HG03342 (cell line): ENCODE measurements at regions not wholly inside any gene's neighbourhood (a gene's known extent, or its start where the extent isn't known, plus 50 kb on each side); places are given as distances from the start of the nearest gene placed in this dataset.
A peak's percentile ranks its signal among the peaks of the same experiment; 100 is the strongest.

Experiments
- ATAC-seq: cut with Tn5 transposase; IDR thresholded peaks from one replicate; pipeline ENCODE4 v1.9.1; 2021; ENCODE audit warnings: mild to moderate bottlenecking, moderate library complexity; ENCODE audit not compliant: unreplicated experiment

- ATAC-seq = peak; percentile 36
Measured at GRCh38 chr3:22565393-22565792, 637.7 kb upstream of the UBE2E2 start.

- no peak for ATAC-seq
Measured at GRCh38 chr3:22568285-22568684, 634.8 kb upstream of the UBE2E2 start.

GRCh38 chr3:22569570-22569969 lies 633.6 kb upstream of the UBE2E2 start:
- ATAC-seq = no peak

- no peak for ATAC-seq
Measured at GRCh38 chr3:22581007-22581406, 622.1 kb upstream of the UBE2E2 start.

- ATAC-seq = no peak
Measured at GRCh38 chr3:22582266-22582665, 620.9 kb upstream of the UBE2E2 start.

- ATAC-seq = no peak
Measured at GRCh38 chr3:22585504-22585903, 617.6 kb upstream of the UBE2E2 start.

- no peak for ATAC-seq
Measured at GRCh38 chr3:22585911-22586310, 617.2 kb upstream of the UBE2E2 start.

GRCh38 chr3:22587446-22587845 lies 615.7 kb upstream of the UBE2E2 start:
- no peak for ATAC-seq

GRCh38 chr3:22593638-22594037 lies 609.5 kb upstream of the UBE2E2 start:
- no peak for ATAC-seq

- no peak for ATAC-seq
Measured at GRCh38 chr3:22594990-22595389, 608.1 kb upstream of the UBE2E2 start.

- ATAC-seq = no peak
Measured at GRCh38 chr3:22606461-22606860, 596.7 kb upstream of the UBE2E2 start.

- no peak for ATAC-seq
Measured at GRCh38 chr3:22606938-22607337, 596.2 kb upstream of the UBE2E2 start.

GRCh38 chr3:22608093-22608492 lies 595.0 kb upstream of the UBE2E2 start:
- ATAC-seq = no peak

GRCh38 chr3:22608721-22609120 lies 594.4 kb upstream of the UBE2E2 start:
- ATAC-seq = no peak

- no peak for ATAC-seq
Measured at GRCh38 chr3:22609139-22609538, 594.0 kb upstream of the UBE2E2 start.

- no peak for ATAC-seq
Measured at GRCh38 chr3:22612927-22613326, 590.2 kb upstream of the UBE2E2 start.

GRCh38 chr3:22615790-22616189 lies 587.3 kb upstream of the UBE2E2 start:
- no peak for ATAC-seq

- no peak for ATAC-seq
Measured at GRCh38 chr3:22617372-22617771, 585.8 kb upstream of the UBE2E2 start.

GRCh38 chr3:22620498-22620897 lies 582.6 kb upstream of the UBE2E2 start:
- no peak for ATAC-seq

- no peak for ATAC-seq
Measured at GRCh38 chr3:22621205-22621809, 581.8 kb upstream of the UBE2E2 start.

- no peak for ATAC-seq
Measured at GRCh38 chr3:22627993-22628499, 575.1 kb upstream of the UBE2E2 start.

- ATAC-seq = no peak
Measured at GRCh38 chr3:22632536-22632935, 570.6 kb upstream of the UBE2E2 start.

GRCh38 chr3:22634433-22634832 lies 568.7 kb upstream of the UBE2E2 start:
- ATAC-seq = peak; percentile 58
